H9 (cell line): ENCODE measurements at regions not wholly inside any gene's neighbourhood (a gene's known extent, or its start where the extent isn't known, plus 50 kb on each side); places are given as distances from the start of the nearest gene placed in this dataset.

Experiments
- DNase-seq: peaks from one replicate; pipeline ENCODE4 v3.0.0-alpha.2; 2017
- H2AFZ ChIP-seq: one replicate; pipeline ENCODE4 v1.6.1; 2013; ENCODE audit warnings: mild to moderate bottlenecking, low read length, control low read depth, moderate library complexity
- H2AK5ac ChIP-seq: 2 replicates; pipeline ENCODE4 v1.6.1; 2013; ENCODE audit warnings: low read length, control low read depth, mixed read lengths; ENCODE audit not compliant: insufficient read length
- H2BK120ac ChIP-seq: one replicate; pipeline ENCODE4 v1.6.1; 2013; ENCODE audit warnings: low read depth, mild to moderate bottlenecking, low read length, control low read depth, inconsistent platforms; ENCODE audit not compliant: poor library complexity, severe bottlenecking
- H2BK12ac ChIP-seq: 2 replicates; pipeline ENCODE4 v1.6.1; 2013; ENCODE audit warnings: low read length, control low read depth, mixed read lengths, low read depth; ENCODE audit not compliant: insufficient read length
- H2BK15ac ChIP-seq: 2 replicates; pipeline ENCODE4 v1.6.1; 2013; ENCODE audit warnings: low read depth, low read length, control low read depth
- H2BK20ac ChIP-seq: one replicate; pipeline ENCODE4 v1.6.1; 2013; ENCODE audit warnings: low read depth, mild to moderate bottlenecking, low read length, control low read depth, inconsistent platforms; ENCODE audit not compliant: poor library complexity, severe bottlenecking
- H2BK5ac ChIP-seq: 2 replicates; pipeline ENCODE4 v1.6.1; 2013; ENCODE audit warnings: low read length, control low read depth, mixed read lengths; ENCODE audit not compliant: insufficient read length
- H3K14ac ChIP-seq: 2 replicates; pipeline ENCODE4 v1.6.1; 2013; ENCODE audit warnings: low read length, control low read depth; ENCODE audit not compliant: insufficient read depth
- H3K18ac ChIP-seq: 2 replicates; pipeline ENCODE4 v1.6.1; 2013; ENCODE audit warnings: low read depth, mild to moderate bottlenecking, mixed read lengths, low read length, control low read depth; ENCODE audit not compliant: insufficient read length
- H3K23ac ChIP-seq: 2 replicates; pipeline ENCODE4 v1.6.1; 2013; ENCODE audit warnings: low read length, control low read depth, mixed read lengths, low read depth; ENCODE audit not compliant: insufficient read length
- H3K23me2 ChIP-seq: 2 replicates; pipeline ENCODE4 v1.6.1; 2013; ENCODE audit warnings: low read depth, mild to moderate bottlenecking, mixed read lengths, low read length, control low read depth; ENCODE audit not compliant: insufficient read length, poor library complexity, severe bottlenecking
- H3K27ac ChIP-seq: 2 replicates; pipeline ENCODE4 v1.5.1; 2013; ENCODE audit warnings: low read length, control low read depth, mixed read lengths, low read depth; ENCODE audit not compliant: insufficient read length
- H3K27me3 ChIP-seq: 2 replicates; pipeline ENCODE4 v1.6.1; 2013; ENCODE audit warnings: low read length, control low read depth, inconsistent platforms; ENCODE audit not compliant: insufficient read depth
- H3K4ac ChIP-seq: 2 replicates; pipeline ENCODE4 v1.6.1; 2013; ENCODE audit warnings: low read depth, mild to moderate bottlenecking, control low read depth, inconsistent platforms, low read length, moderate library complexity
- H3K4me1 ChIP-seq: 2 replicates; pipeline ENCODE4 v1.6.1; 2013; ENCODE audit warnings: low read length, control low read depth, inconsistent platforms; ENCODE audit not compliant: insufficient read depth
- H3K4me2 ChIP-seq: 2 replicates; pipeline ENCODE4 v1.6.1; 2013; ENCODE audit warnings: low read length, control low read depth, mixed read lengths; ENCODE audit not compliant: insufficient read length, insufficient read depth
- H3K56ac ChIP-seq: 2 replicates; pipeline ENCODE4 v1.6.1; 2013; ENCODE audit warnings: low read depth, mild to moderate bottlenecking, mixed read lengths, low read length, control low read depth; ENCODE audit not compliant: insufficient read length
- H3K79me1 ChIP-seq: 2 replicates; pipeline ENCODE4 v1.6.1; 2013; ENCODE audit warnings: low read depth, mild to moderate bottlenecking, moderate library complexity, low read length, control low read depth, inconsistent platforms; ENCODE audit not compliant: insufficient read depth, poor library complexity, severe bottlenecking
- H3K79me2 ChIP-seq: 2 replicates; pipeline ENCODE4 v1.6.1; 2013; ENCODE audit warnings: low read length, control low read depth, inconsistent platforms; ENCODE audit not compliant: insufficient read depth
- H3K9ac ChIP-seq: 2 replicates; pipeline ENCODE4 v1.6.1; 2013; ENCODE audit warnings: low read length, control low read depth, mixed read lengths; ENCODE audit not compliant: insufficient read length; ENCODE audit errors: extremely low read depth
- H3K9me3 ChIP-seq: one replicate; pipeline ENCODE4 v1.6.1; 2013; ENCODE audit warnings: low read depth, low read length, inconsistent platforms; ENCODE audit not compliant: control insufficient read depth
- H3T11ph ChIP-seq: one replicate; pipeline ENCODE4 v1.6.1; 2013; ENCODE audit warnings: mild to moderate bottlenecking, low read length, control low read depth, inconsistent platforms
- H4K20me1 ChIP-seq: one replicate; pipeline ENCODE4 v1.6.1; 2013; ENCODE audit not compliant: control insufficient read depth, insufficient read length, insufficient read depth
- H4K5ac ChIP-seq: 2 replicates; pipeline ENCODE4 v1.6.1; 2013; ENCODE audit warnings: low read depth, mild to moderate bottlenecking, mixed read lengths, low read length, control low read depth; ENCODE audit not compliant: insufficient read length
- H4K8ac ChIP-seq: replicated peaks from 2 replicates; pipeline ENCODE4 v1.6.1; 2013; ENCODE audit warnings: low read length, control low read depth, mixed read lengths, low read depth; ENCODE audit not compliant: insufficient read length
- H4K91ac ChIP-seq: 2 replicates; pipeline ENCODE4 v1.6.1; 2013; ENCODE audit warnings: low read depth, mild to moderate bottlenecking, moderate library complexity, mixed read lengths, low read length, control low read depth; ENCODE audit not compliant: insufficient read length
- H3K27ac Mint-ChIP-seq, 3 experiments: 2 replicates in 2 of 3; 3 replicates in 1 of 3; pipeline ENCODE4 v1.8.0; 2020 to 2021; ENCODE audit warnings: mixed read lengths in 3 of 3, mild to moderate bottlenecking in 1 of 3, moderate library complexity in 1 of 3
- H3K27me3 Mint-ChIP-seq: 2 replicates; pipeline ENCODE4 v1.8.0; 2021; ENCODE audit warnings: low read depth, mild to moderate bottlenecking, moderate library complexity, mixed read lengths
- H3K36me3 Mint-ChIP-seq, 3 experiments: 2 replicates in 2 of 3; 3 replicates in 1 of 3; pipeline ENCODE4 v1.8.0; 2020 to 2021; ENCODE audit warnings: low read depth in 3 of 3, mixed read lengths in 3 of 3; ENCODE audit not compliant: insufficient read depth in 1 of 3
- H3K4me1 Mint-ChIP-seq, 2 experiments: 2 replicates each; pipeline ENCODE4 v1.8.0; 2020; ENCODE audit warnings: mixed read lengths in 2 of 2
- H3K4me3 Mint-ChIP-seq, 2 experiments: 2 replicates in 1 of 2; 3 replicates in 1 of 2; pipeline ENCODE4 v1.8.0; 2020 to 2021; ENCODE audit warnings: mild to moderate bottlenecking in 2 of 2, mixed read lengths in 2 of 2, moderate library complexity in 1 of 2
- H3K9me3 Mint-ChIP-seq, 2 experiments: 2 replicates in 1 of 2; 3 replicates in 1 of 2; pipeline ENCODE4 v1.8.0; 2020; ENCODE audit warnings: mild to moderate bottlenecking in 2 of 2, mixed read lengths in 2 of 2, moderate library complexity in 1 of 2
- CTCF ChIP-seq: fragments of 200-600 bp; sonication (generic); conservative IDR thresholded peaks from 3 replicates; pipeline ENCODE4 v1.8.0; 2021; ENCODE audit warnings: antibody characterized with exemption, mild to moderate bottlenecking
- WGBS: extraction: QIAGEN DNeasy Blood & Tissue Kit; methylation state at CpG from one replicate; pipeline ENCODE4 v1.1.7; 2013; ENCODE audit warnings: missing lambda C conversion rate, low lambda C conversion rate, mixed read lengths; ENCODE audit not compliant: insufficient read length; ENCODE audit errors: extremely low coverage; 5-methylcytosine and 5-hydroxymethylcytosine counted together

- Histone ChIP-seq H4K5ac (no peak overlapping the region), H3K27ac (no peak overlapping the region), H3K4me2 (no peak overlapping the region), H3K14ac (no peak overlapping the region), H3K9me3 (no peaks in the 10 kb centered on the region), H3K23me2 (no peaks in the 10 kb centered on the region), H2BK15ac (no peak overlapping the region), H2AFZ (no peak overlapping the region), H2BK120ac (no peak overlapping the region), H3K9ac (no peak overlapping the region), H2BK5ac (no peak overlapping the region), H4K91ac (no peak overlapping the region), H3K23ac (no peak overlapping the region), H4K20me1 (no peaks in the 10 kb centered on the region), H3K4ac (no peak overlapping the region), H2AK5ac (no peak overlapping the region), H2BK12ac (no peak overlapping the region), H3K79me1 (no peaks in the 10 kb centered on the region), H3T11ph (no peak overlapping the region), H2BK20ac (no peak overlapping the region), H3K79me2 (no peaks in the 10 kb centered on the region), H3K27me3 (no peaks in the 10 kb centered on the region), H3K18ac (no peak overlapping the region), H3K56ac (no peak overlapping the region), H4K8ac (no peak overlapping the region), H3K4me1 (no peaks in the 10 kb centered on the region)
- no CpG with 5 or more reads among the region's 1 CpG for WGBS
- Mint-ChIP-seq H3K27ac (no peak overlapping the region), H3K4me3 (no peak overlapping the region), H3K9me3 (no peaks in the 10 kb centered on the region), H3K4me1 (peaks cover 0 to 3% of the 10 kb centered on the region in 2 experiments; a peak in 2 of 4 replicates), H3K27me3 (no peaks in the 10 kb centered on the region), H3K36me3 (no peaks in the 10 kb centered on the region)
- TF ChIP-seq CTCF, result no peak
- no peak for DNase-seq
Measured at GRCh38 chr4:123624959-123625358, 228.4 kb downstream of the SPRY1 start.
